ENCODE measurements at regions not wholly inside any gene's neighbourhood (a gene's known extent, or its start where the extent isn't known, plus 50 kb on each side); places are given as distances from the start of the nearest gene placed in this dataset.

GRCh38 chr7:26060733-26061677 is 91.0 kb upstream of the NFE2L3 start:
- H3K36me3 Mint-ChIP-seq (ENCODE audit: low read depth): no peaks in the 10 kb centered on the region
- H3K4me1 Mint-ChIP-seq (ENCODE audit: low read depth): no peaks in the 10 kb centered on the region
- H3K27me3 Mint-ChIP-seq (ENCODE audit: insufficient read depth): peaks cover 2% of the 10 kb centered on the region; the same call in 1 of the 2 replicates
- TF ChIP-seq, protein P1, sequence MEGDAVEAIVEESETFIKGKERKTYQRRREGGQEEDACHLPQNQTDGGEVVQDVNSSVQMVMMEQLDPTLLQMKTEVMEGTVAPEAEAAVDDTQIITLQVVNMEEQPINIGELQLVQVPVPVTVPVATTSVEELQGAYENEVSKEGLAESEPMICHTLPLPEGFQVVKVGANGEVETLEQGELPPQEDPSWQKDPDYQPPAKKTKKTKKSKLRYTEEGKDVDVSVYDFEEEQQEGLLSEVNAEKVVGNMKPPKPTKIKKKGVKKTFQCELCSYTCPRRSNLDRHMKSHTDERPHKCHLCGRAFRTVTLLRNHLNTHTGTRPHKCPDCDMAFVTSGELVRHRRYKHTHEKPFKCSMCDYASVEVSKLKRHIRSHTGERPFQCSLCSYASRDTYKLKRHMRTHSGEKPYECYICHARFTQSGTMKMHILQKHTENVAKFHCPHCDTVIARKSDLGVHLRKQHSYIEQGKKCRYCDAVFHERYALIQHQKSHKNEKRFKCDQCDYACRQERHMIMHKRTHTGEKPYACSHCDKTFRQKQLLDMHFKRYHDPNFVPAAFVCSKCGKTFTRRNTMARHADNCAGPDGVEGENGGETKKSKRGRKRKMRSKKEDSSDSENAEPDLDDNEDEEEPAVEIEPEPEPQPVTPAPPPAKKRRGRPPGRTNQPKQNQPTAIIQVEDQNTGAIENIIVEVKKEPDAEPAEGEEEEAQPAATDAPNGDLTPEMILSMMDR (IDR thresholded peaks at IDR 0.05): no peak
- no peak for DNase-seq
- H3K9me3 Mint-ChIP-seq: no peaks in the 10 kb centered on the region
- H3K4me3 Mint-ChIP-seq: no peak overlapping the region
- H3K27ac Mint-ChIP-seq: no peak overlapping the region

DNA sequence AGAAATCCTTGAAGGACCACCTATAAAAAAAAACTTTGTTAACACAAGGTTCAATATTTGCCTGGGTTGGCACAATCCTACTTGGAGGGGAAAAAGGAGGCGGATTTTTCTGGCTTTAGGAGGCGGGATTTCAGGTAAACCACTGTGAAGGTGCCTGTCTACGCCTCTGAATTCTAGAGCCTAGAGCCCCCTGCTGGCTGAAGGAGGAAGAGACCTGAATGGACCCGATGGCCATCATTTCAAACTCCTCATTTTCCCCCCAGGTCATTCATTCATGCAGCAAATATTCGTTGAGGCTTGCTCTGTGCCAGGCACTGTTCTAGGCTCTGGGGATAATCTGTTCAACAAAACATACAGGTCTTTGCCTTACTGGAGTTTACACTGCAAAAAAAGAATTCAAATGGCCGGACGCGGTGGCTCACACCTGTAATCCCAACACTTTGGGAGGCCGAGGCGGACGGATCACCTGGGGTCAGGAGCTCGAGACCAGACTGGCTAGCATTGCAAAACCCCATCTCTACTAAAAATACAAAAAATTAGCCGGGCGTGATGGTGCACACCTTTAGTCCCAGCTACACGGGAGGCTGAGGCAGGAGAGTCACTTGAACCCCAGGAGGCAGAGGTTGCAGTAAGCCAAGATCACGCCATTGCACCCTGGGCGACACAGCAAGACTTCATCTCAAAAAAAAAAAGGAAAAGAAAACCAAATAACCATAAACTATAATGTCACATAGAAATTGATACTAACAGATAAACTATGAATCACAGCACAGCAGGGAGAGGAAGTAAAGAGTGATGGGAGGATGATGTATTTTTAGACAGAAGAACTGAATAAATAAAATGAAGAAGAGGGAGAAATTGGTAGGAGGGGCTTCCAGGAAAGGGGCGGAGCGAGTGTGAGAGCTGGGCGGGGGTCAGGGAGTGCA is 90.1 kb upstream of the NFE2L3 start:
- DNase-seq: peak; percentile 1
- Mint-ChIP-seq H3K4me1 (ENCODE audit: low read depth) (no peaks in the 10 kb centered on the region), H3K27me3 (ENCODE audit: insufficient read depth) (peaks cover 3% of the 10 kb centered on the region; the same call in 1 of the 2 replicates), H3K4me3 (no peak overlapping the region), H3K36me3 (ENCODE audit: low read depth) (no peaks in the 10 kb centered on the region), H3K9me3 (no peaks in the 10 kb centered on the region), H3K27ac (no peak overlapping the region)
- TF ChIP-seq, protein P1 (IDR thresholded peaks at IDR 0.05): peak; percentile 84

GRCh38 chr7:26065652-26066051 is 86.3 kb upstream of the NFE2L3 start:
- Mint-ChIP-seq H3K27me3 (ENCODE audit: insufficient read depth) (peaks cover 3% of the 10 kb centered on the region), H3K4me3 (no peak overlapping the region), H3K27ac (no peak overlapping the region), H3K36me3 (ENCODE audit: low read depth) (no peaks in the 10 kb centered on the region), H3K4me1 (ENCODE audit: low read depth) (no peaks in the 10 kb centered on the region), H3K9me3 (no peaks in the 10 kb centered on the region)
- no peak for DNase-seq
- TF ChIP-seq, protein P1 (IDR thresholded peaks at IDR 0.05): no peak

GRCh38 chr7:26066736-26067135 is 85.3 kb upstream of the NFE2L3 start:
- H3K27me3 Mint-ChIP-seq (ENCODE audit: insufficient read depth): peaks cover 3% of the 10 kb centered on the region
- no peak overlapping the region for H3K27ac Mint-ChIP-seq
- no peaks in the 10 kb centered on the region for H3K36me3 Mint-ChIP-seq (ENCODE audit: low read depth)
- no peak overlapping the region for H3K4me3 Mint-ChIP-seq
- no peaks in the 10 kb centered on the region for H3K9me3 Mint-ChIP-seq
- TF ChIP-seq, protein P1 (IDR thresholded peaks at IDR 0.05): no peak
- H3K4me1 Mint-ChIP-seq (ENCODE audit: low read depth): no peaks in the 10 kb centered on the region
- DNase-seq: no peak

GRCh38 chr7:26070290-26070689 is 81.7 kb upstream of the NFE2L3 start:
- Mint-ChIP-seq H3K27ac (no peak overlapping the region), H3K27me3 (ENCODE audit: insufficient read depth) (peaks cover 3% of the 10 kb centered on the region), H3K9me3 (no peaks in the 10 kb centered on the region), H3K36me3 (ENCODE audit: low read depth) (no peaks in the 10 kb centered on the region), H3K4me3 (no peak overlapping the region), H3K4me1 (ENCODE audit: low read depth) (no peaks in the 10 kb centered on the region)
- TF ChIP-seq, protein P1 (IDR thresholded peaks at IDR 0.05): no peak
- DNase-seq: no peak

Measured in HFFc6 (cell line).